ENCODE measurements at regions not wholly inside any gene's neighbourhood (a gene's known extent, or its start where the extent isn't known, plus 50 kb on each side); places are given as distances from the start of the nearest gene placed in this dataset.
A peak's percentile ranks its signal among the peaks of the same experiment; 100 is the strongest.
"Not testable (repeated sequence)": the region's sequence is repeated elsewhere in the genome, so short reads cannot be mapped to it uniquely, and the experiment has no call there.

GRCh38 chr1:96384611-96385010 is 337.0 kb upstream of the PTBP2 start:
- no peak for DNase-seq

- DNase-seq, result no peak
These were observed 333.8 kb upstream of the PTBP2 start for GRCh38 chr1:96387785-96388184.

- DNase-seq, result no peak
These were observed 332.9 kb upstream of the PTBP2 start for GRCh38 chr1:96388421-96389310.

DNA sequence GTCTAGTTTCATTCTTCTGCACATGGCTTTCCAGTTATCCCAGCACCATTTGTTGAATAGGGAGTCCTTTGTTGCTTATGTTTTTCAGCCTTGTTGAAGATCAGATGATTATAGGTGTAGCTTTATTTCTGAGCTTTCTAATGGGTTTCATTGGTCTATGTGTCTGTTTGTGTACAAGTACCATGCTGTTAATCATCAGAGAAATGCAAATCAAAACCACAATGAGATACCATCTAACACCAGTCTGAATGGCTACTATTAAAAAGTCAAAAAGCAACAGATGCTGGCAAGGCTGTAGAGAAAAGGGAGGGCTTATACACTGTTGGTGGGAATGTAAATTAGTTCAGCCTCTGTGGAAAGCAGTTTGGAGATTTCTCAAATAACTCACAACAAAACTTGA is 321.5 kb upstream of the PTBP2 start:
- DNase-seq, result no peak

DNA sequence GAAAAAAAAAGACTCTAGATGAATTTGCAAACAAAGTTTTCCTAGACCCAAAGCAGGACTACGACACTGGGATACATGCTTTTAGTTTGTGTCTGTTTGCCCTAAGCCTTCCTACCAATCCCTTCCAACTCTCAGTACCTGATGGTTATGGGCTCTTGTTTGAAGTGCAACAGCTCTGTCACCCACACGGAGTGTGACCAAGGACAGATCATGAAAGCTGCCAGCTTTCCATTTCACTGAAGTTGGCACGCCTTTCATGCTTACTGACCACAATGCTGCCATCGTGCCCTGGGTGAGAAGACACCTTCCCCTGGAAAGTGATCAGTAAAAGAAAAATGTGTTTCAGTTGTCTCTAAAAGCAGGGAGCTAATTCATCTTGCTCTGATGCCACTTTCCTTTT is 312.5 kb upstream of the PTBP2 start:
- DNase-seq, result no peak

DNA sequence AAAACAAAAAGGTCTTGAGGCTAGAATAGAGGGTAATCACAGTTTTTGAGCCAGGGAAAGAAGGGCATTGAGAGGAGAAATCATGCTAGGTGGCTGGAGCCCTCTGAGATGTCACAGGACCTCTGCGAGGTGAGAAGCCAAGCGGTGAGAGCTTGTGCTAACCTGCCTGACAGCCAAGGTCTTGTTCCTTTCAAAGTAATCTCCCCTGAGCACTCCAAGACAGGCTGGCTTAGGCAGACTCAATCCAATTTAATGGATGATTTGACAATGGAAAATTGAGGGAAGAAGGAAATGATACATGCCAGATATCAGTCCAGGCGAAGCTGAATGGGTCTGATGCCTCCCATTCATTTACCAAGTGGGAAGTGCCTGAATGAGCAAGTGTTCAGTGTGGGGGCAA is 311.9 kb upstream of the PTBP2 start:
- no peak for DNase-seq

- no peak for DNase-seq
These were observed 310.6 kb upstream of the PTBP2 start for GRCh38 chr1:96411006-96411405.

DNA sequence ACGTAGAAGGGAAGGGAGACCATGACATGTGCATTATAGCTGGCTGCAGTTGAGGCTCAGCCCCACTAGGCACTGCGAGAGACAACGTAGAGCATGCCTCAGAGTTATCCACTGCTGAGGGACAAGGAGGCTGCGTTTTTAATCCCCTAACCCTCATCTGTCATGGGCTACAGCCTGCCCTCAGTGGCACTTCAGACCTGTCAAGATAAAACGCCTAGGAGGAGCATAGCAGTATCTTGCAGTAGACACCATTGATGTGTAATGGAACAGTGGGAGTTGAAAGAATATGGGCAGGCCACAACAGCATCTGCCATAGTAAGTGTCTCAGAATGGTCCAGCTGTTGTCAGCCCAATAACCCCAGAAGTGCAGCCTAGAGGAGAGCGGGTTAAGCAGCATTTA is 307.0 kb upstream of the PTBP2 start:
- no peak for DNase-seq

GRCh38 chr1:96416111-96416595 is 305.4 kb upstream of the PTBP2 start:
- no peak for DNase-seq

DNA sequence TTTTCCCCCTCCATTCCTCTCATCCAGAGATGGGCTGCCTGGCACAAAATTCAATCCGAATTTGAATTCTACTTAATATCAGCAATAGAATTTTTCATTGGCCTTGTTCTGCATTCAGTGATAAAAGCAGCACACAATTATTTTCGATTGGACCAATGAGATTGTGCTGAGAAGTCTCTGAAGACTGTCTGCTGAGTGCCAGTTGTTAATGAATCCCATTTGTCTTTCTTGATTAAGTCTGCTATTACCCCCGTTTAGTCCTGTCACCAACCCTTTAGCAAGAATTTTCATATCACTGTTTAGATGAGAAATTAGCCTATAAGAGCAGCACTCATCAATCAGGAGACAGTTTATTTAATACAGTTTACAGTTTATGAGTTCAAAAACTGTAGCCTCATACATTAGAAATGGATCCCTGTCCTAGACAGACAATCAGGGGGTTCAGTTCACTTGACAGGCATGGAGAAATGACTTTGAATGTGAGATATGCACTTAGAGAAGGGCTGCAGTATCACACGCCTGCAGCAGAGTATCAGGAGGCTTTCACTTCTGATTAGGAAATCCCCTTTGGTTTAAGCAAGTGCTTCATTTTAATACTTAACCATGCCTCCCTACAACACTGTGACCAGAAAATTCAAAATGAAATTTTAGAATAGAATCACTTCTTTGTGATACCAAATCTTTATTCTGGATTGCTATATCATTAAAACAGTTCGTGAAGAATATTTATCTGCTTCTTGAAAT is 304.7 kb upstream of the PTBP2 start:
- no peak for DNase-seq

DNA sequence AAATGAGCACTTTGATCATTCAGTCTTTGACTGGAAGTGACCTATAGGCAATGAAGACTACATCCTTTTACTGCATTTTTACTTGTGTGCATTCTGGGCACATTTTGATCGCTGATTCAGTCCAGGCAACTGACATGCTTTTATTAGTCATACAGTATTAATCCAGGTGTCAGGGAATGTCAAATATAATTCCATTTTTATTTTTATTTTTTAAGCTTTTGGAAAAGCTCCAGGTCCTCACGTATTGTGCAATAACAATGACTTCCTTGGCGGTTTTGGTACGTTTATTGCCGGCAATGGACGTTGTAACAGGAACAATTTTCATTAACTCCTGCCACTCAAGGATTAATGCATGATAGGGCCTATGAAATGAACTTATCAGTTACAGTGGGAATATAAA is 302.6 kb upstream of the PTBP2 start:
- no peak for DNase-seq

DNA sequence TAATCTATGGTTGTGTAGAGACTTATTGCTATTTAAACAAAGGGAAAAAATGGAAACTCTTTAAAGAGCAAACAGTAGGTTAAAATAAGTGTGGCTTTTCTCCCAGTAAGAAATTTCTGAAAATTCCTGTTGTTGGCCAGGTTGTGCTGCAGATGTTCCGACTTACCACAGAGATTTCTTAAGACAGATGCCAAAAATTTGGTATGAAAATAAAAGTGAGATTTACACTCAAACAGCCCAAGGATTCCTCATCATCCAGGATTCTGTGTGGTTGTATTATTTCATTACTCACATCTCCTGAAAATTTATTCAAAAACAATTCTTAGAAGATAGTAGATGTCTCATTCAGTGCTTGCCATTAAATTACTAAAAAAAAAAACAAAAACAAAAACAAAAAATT is 296.7 kb upstream of the PTBP2 start:
- no peak for DNase-seq

- DNase-seq, result no peak
These were observed 296.0 kb upstream of the PTBP2 start for GRCh38 chr1:96425382-96426129.

- DNase-seq, result no peak
These were observed 294.0 kb upstream of the PTBP2 start for GRCh38 chr1:96427616-96428015.

- no peak for DNase-seq
These were observed 276.3 kb upstream of the PTBP2 start for GRCh38 chr1:96445302-96445701.

GRCh38 chr1:96464066-96464465 is 257.5 kb upstream of the PTBP2 start:
- DNase-seq, result no peak

GRCh38 chr1:96464522-96464921 is 257.1 kb upstream of the PTBP2 start:
- no peak for DNase-seq

GRCh38 chr1:96464991-96465390 is 256.6 kb upstream of the PTBP2 start:
- no peak for DNase-seq

DNA sequence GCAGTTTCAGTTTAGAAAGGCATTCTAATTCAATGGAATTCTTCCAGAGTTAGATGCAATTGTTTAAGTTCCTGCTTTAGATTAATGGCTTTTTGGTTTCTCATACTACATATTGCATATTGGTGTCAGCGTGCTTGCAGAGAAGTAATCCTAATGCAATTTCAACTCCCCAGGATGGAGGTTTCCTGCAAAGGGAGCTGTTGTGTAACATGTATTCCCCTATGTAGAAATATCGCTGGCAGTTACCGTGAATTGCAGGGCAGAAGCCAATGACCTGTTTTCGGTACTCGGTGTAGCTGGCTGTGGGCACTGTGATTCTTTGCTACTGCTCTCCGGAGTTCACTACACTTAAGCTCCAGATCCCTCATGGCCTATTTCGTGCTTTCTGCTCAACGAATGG is 256.1 kb upstream of the PTBP2 start:
- DNase-seq, result peak; percentile 2 to 6

- DNase-seq, result no peak
These were observed 254.7 kb upstream of the PTBP2 start for GRCh38 chr1:96466842-96467241.

GRCh38 chr1:96469726-96470125 is 251.9 kb upstream of the PTBP2 start:
- DNase-seq, result not testable (repeated sequence)

DNA sequence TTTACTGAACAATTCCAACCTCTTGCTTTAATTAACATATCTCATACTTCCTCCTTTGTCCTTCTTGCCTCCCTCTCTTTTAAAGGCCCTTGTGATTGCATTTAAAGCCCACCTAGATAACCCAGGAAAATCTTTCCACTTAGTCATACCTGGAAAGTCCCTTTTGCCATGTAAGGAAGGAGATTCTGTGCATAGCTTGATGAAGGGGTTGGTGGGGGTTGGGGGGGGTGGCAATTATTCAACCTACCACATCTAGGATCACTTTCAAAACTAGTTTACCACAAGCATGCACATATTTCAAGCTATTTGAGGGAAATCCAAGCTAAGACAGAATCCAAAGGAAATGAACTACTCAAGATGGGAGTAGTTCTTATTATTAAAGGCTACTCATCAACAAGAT is 249.1 kb upstream of the PTBP2 start:
- DNase-seq, result no peak

- no peak for DNase-seq
These were observed 247.7 kb upstream of the PTBP2 start for GRCh38 chr1:96473791-96474434.
